Limb (tissue), 2 donors: ENCODE measurements at regions not wholly inside any gene's neighbourhood (a gene's known extent, or its start where the extent isn't known, plus 50 kb on each side); places are given as distances from the start of the nearest gene placed in this dataset.

ENCODE experiments used
- DNase-seq, 2 donors: peaks; one replicate each; pipeline ENCODE4 v3.0.0-alpha.2; 2016; ENCODE audit errors: extremely low spot score in 2 of 2

DNA sequence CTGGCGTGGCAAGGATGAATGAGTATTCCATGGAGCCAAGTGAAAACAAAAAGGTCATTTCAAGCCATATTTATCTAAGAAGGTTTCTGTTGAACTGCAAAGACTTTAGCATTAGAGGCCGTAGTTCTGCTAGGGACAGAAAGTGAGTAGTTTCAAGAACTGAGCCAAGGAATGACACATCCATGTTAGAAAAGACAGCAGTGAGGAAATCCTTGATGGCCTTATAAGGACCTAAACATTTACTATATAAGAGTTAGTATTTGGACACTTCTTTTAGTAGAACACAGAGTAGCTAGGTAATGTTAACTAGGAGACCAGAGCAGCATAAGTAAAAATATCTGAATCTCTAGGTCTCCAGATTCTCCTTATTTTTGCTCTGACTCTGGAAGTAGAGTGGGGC is 329.8 kb upstream of the SEMA3D start:
- DNase-seq, result no peak

DNA sequence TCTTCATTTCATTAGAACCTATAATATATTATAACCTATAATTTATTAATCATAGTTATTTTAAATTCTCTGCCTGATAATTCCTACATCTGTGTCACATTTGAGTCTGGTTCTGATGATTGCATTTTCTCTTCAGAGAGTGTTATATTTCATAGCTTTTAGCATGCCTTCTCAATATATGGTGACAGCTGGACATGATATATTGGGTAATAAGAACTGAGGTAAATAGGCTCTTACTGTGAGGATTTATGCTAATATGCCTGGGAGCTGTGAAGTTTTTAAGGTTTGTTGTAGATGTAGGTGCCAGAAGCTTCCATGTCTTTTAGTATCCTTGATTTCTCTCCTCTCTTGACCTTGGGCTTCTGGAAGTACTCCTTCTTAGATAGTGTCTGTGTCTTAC is 325.9 kb upstream of the SEMA3D start:
- no peak for DNase-seq

DNA sequence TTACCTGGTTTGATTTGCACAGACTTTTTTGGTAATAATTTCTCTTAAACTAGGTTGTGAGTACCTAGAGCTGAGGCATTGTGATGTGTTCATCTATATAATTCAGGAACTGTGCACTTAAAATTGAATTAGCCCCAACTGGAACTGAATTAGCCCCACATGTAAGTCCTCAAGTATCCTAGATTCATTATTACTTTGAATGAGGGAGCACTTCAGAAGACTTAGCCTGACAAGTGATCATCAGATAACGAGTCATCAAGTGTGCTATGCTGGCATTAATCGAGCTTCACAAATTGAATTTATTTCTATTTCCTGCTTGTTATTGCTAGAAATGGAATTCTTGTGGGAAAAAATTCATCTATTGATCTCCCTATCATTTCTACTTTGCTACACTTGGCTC is 323.4 kb upstream of the SEMA3D start:
- DNase-seq, result no peak

DNA sequence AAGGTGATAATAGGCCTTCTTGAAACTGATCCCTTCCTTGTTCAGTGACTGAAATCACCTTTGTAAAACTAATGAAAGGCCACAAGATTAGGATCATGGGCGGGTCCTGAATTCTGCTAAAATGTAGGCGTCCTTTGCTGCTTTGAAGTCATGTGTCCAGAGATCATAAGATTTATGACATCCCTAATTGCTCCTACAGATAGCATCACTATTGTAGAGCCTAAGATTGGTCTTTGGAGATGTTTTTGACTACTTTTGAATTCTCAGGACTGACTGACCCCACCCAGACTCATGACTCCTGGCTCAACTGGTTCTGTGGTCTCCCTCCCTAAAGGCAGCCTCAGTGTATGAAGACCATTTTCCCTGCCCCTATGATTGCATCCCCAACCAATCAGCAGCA is 322.6 kb upstream of the SEMA3D start:
- no peak for DNase-seq

DNA sequence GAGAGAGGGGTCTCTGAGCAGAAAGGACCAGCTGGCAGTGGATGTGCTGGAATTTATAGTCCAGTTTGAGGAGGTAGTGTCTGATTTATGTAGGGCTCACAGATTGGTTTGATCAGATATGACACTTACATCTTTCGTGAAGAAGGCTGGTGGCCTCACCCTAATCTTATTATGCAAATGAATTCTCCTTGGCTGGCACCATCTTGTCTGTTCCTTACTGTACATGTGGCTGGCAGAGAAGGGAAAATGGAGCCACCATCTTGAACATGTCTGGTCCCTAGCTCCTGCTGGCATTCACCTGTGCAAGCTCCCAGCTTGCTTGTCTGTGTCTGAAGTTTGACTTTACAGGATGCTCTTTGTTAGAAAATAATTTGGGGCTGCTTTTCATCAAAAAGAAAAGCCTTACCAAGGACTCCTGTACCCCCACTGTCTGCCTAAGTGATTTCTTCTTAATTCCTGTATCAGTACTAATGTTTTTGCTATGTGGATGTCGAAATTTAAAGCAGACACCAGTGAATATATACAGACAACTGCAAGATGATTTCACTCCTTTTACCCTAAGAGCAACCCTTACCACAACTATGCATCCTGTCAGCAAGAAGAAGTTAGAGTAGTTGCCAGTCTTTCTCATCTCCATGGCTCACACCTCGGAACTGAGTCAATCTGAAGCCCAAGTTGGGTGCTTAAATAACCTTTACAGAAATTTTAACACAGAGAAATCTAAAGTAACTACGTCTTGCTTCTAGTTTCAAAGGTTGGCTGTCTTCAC is 322.0 kb upstream of the SEMA3D start:
- no peak for DNase-seq

DNA sequence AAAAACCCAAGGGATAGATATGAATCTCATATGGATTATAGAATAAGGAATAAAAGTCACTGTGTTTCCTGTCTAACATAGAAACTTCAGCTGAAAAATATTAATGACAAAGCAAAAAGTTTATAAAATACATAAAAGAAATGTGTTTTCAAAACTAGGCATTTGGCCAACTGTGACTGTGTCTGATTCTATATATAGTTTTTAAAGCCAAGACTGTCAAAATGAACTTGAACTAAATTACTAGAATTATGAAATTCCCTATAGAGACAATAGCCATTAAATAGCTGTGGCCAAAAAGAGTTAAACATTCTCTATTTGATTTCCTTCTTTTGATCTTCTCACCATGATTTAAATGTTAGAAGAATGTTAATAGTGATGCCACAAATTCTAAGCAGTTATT is 311.2 kb upstream of the SEMA3D start:
- peak in 1 of 2 donors; percentile 27 for DNase-seq

DNA sequence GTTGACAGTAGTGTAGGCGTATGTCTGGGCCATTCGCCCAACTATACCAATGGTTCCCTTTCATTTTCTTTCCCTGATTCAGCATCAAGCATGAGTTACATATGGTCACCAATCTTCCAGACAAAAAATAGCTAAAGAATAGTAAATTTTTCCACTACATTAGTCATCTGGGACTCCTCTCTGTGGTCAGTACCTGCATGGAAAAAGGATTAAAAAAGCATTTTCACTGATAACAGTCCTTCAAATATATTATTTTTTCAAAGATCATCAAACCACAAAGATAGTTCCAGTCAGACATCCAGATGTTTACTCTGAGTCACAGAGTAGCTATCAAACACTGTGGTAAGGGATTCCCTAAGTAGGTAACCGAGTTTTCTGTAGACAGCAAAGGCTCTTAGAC is 302.6 kb upstream of the SEMA3D start:
- no peak for DNase-seq

DNA sequence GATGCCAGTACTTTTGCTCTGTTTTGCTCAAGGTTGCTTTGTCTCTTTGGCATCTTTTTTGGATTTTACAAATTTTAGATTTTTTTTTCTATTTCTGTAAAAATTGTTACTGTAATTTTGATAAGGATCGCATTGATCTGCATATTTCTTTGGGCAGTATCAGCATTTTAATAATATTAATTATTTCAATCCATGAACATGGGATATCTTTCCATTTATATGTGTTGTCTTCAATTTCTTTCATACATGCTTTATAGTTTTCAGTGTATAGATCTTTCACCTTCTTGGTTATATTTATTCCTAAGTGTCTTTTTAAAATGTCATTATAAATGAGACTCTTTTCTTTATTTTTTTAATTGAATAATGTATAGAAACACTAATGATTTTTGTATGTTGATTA is 301.6 kb upstream of the SEMA3D start:
- DNase-seq, result no peak

DNA sequence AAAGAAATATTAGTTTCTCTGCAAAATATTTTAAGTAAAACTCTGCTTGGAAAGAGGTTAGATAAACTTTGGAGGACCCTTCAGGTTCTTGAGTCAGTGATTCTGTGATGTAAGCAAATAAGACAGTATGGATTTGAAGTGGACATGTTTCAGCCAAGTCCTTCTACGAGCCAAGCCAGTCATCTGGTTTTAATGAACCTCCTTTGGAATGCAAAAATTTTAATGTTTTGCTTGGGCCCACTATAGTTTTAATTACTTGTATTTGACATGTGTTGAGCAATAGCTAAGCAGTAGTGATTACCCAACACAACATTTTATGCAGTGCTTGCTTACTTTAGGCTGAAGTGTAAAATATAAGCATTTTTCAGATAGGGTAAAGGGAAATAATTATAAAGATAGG is 296.3 kb upstream of the SEMA3D start:
- DNase-seq, result peak in 1 of 2 donors; percentile 40

DNA sequence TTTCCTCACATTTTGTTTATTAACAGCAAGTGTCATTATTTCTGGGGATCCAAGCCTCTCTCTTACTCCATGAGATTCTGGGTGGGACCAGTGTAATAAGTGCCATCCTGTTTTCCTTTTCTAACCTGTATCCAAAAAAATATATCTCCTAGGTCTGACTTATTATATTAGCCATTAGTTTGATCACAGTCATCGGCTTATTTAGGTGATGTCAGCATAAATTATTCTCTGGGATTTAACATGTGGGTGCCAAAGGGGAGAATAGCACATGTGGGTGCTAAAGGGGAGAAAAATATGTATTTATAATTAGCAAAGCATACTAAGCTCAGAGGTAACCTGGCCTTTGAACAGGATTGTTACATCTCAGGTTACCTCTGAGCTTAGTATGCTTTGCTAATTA is 293.8 kb upstream of the SEMA3D start:
- no peak for DNase-seq

DNA sequence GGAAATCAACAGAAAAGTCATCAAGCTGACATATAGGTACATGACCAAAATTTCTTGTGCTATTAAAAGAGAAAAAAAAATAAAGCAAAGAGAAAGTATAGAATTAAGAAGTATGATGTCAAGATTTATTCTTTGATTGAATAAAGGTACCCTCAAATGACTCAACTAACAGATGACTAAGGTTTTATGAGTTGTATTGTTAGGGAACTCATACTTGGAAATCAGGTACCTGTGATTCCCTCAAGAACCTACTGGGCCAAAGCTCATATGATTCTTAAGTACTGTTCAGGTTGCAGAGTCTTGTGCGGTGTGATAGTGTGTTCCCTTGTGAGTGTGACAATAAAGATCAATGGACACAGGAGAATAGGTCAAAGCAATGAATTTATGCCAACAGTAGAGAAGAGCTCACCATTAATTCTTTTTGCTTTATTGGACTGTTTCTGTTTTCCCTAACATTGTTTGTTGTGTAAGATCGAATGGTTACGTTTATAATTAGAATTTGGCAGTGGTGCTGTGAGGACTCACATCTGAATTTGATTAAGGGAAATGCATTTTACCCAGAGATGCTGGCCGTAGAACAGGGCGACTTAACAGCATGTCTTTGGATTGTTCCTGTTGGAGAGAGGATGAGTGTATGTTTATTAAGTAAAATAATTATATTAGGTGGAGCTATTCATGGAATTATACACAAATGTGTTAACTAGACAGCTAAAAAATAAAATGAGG is 293.2 kb upstream of the SEMA3D start:
- peak in 1 of 2 donors; percentile 34 for DNase-seq

DNA sequence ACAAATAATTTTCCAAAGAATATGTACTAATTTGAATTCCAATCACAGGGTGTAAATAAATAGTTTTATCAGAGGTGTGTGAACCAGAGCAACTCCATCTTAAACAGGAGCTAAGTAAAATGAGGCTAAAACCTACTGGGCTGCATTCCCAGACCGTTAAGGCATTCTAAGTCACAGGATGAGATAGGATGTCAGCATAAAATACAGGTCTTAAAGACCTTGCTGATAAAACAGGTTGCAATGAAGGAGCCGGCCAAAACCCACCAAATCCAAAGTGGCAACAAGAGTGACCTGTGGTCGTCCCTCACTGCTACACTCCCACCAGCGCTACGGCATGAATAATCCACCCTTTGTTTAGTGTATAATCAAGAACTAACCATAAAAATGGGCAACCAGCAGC is 291.7 kb upstream of the SEMA3D start:
- DNase-seq, result no peak

DNA sequence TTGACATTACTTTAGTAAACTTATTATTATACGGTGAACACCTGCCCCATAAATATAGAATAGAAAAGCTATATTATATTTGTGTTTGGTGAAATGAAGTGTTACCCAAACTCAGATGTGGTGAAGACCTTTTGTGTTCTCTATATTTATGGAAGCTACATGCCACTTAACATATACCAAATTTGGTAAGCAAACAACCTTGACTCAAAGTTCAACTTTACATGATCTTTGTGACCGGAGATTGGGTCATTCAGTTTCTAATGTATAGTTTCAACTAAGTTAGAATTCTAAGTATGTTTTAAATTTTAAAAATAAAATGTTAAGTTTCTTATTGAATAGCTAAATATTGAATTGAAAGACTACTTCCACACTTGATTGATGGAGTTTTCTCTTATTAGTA is 288.6 kb upstream of the SEMA3D start:
- no peak for DNase-seq

DNA sequence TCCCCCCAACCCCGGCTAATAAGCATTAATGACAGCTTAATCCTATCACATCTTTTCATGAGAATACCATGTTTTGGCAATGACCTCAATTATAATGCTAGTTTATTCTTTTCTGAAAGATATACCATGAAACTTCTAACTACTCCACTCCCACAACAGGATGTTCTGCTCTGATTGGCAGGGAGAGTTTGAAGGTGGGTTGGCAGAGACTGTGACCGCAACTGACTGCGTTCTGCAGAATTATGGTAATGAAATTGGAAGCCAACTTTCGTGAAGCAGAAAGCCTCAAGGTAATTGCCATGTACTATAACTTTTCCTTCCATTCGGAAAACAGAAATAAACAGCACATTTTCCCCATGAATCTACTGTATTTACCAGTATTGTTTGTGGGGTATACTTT is 288.2 kb upstream of the SEMA3D start:
- DNase-seq, result no peak

DNA sequence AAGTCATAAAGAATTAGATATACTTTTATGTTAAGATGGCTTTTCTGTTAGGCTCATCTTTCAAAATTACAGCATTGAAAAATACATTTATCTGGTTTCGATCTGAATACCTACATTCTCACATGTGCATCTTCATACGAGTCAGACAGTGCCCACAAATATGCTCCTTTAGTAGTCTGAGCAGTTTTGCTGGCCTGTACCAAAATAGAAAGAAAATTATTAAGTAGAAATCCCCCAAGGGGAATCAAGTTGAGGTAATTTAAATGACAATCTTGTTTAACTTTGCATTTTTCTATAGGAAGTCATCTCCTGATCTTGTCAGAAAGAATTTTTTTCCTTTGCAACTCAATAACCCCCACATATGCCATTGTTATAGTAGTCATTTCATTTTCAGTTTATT is 287.4 kb upstream of the SEMA3D start:
- no peak for DNase-seq

DNA sequence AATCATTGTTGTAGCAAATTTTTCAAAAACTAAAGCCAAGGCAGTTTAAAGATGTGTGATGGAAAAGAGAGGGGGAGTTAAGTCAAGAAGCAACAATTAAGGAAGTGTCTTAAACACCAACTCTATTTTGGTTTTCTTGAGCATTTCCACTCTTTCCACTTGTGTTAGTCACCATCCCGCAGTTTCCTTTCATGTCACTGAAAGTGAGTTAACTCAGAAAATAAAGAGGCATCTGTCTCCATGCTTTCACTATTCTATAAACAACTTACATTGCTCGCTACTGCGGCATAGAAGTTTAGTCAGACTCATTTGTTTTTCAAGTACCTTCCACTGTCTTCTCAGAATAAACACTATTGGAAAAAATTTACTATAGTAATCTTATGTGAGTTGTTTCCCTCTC is 284.9 kb upstream of the SEMA3D start:
- no peak for DNase-seq

DNA sequence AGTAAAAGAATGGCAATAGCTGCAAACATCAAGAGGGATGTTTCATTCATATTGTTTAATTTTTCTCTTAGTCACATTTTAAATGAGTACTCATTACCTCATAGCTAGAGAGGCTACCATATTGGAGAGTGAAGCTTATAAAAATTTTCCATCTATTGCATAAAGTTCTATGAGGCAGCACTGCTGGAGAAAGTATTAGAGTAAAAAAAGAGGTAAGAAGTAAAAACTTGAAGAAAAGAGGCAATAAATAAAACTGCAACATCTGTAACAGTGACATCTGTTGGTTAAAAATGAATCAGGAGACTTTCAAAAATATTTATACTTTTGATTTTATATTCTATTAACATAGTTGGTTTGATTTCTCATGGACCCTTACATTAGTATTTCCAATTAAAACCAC is 284.5 kb upstream of the SEMA3D start:
- DNase-seq, result no peak

DNA sequence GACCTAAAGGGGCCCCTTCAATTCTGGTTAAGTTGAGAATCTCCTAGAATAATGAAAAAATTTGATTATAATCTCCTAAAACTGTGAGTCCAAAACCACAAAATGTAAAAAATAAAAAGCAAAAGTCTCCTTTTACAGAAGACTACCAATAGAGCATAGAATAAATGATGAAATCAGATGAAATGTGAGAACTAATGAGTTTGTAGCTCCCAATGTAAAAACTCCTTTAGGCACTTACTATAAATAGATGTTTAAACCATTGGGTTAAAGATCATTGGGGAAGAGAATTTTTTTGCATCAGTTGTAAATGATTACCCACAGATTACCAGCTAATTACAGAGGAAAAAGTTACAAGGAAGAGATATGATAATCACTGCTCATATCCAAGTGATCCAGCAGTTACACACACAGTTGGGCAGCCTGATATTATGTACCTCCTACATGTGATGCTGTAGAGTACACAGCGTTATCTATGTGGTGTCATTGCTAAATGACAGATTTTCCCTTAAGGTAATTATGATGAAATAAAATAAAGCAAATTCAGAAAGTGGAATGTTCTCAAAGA is 282.7 kb upstream of the SEMA3D start:
- DNase-seq, result no peak

DNA sequence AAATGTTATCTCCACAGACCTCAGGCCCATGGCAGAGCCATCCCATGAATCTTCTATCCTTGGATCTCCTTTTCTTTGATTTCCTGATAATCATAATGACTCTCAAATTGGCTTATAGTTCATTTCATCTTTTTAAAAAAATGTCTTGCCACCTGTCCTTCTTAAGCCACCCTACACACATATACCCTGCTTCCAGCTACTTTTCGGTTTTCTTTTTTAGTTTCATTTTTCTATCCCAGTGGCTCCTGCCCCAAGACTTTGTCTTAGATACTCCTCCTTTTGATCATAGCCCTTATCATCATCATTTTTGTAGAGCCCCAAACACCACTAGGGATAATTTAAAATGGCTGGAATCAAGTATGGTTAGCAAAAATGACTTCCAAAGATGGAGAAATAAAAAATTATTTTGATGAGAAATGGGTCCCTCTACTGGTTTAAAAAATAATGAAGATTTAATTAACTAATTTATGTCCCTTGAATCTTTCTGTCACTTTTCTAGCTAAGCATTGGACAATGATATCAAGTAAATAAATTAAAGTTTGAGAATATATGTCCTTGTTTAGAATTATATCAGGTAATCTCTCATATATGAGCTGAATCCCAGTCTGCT is 277.3 kb upstream of the SEMA3D start:
- DNase-seq, result no peak

DNA sequence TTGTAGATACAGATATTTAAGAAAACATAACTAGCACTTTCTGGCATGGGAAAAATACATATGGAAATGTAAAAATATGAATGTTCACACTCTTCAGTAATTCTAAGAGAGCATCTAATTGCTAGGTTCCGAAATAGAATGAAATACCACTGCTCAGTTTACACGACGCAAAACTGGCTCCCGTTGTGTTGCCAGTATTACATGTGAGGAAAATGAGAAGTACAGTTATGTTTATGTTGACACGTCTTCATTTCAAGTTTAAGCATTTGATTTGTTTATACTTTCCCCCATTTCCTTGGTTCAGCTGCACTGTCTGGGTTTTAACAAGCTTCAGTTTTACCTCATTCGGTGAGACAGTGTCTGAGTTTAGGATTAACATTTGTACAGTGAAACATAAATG is 275.8 kb upstream of the SEMA3D start:
- no peak for DNase-seq

DNA sequence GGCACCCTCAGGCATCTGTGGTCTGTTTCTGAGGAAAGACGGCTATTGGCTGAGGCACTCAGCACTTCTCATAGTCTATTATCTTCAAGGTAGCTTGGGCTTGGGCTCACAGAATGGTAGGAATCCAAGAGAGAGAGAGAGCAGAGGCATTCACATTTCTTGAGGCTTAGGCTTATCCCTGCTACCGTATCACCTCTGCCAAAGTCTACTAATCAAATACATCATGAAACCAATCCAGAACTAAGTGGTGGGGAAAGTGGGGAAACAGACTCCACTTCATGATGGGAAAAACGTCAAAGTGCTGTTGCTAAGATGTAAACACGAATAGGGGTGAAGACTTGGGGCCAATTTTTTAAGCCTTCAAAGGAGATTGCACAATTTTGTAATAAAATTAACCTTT is 271.1 kb upstream of the SEMA3D start:
- DNase-seq, result no peak

DNA sequence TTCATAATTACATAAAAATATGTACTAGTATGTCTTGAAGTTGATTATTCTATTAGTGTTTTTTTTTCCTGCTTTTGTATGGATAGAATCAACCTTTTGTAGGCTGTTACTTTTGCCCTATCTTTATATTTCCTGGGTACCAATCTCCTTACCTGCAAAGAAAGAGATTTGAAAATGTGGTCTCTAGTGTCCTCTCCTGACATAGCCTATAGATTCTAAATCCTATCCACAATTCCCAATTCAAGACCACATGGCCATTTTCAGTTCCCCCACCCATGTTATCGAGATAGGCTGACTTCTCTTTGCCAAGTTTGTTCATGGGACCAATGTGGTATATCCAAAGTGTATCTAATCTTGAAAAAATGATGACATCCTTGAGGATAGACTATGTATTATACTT is 269.4 kb upstream of the SEMA3D start:
- no peak for DNase-seq

DNA sequence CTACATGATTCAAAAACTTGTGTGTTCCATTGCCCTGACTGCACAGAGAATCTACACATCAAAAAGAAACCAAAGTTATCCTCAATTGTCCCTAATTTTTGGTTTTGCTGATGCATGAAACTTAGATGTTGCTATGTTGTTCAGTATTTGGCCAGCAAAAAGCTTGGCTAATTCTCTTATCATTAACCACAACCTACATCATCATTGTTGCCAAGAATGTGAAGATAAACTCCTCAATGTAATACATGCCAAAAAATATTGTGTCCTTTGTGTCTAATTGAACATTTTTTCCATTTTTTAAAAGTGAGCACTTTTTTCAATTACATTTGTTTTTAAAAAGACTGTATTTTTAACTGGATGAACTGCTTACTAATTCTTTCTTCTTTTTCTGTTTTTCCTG is 268.0 kb upstream of the SEMA3D start:
- DNase-seq, result no peak
